ENCODE measurements at regions not wholly inside any gene's neighbourhood (a gene's known extent, or its start where the extent isn't known, plus 50 kb on each side); places are given as distances from the start of the nearest gene placed in this dataset.

DNA sequence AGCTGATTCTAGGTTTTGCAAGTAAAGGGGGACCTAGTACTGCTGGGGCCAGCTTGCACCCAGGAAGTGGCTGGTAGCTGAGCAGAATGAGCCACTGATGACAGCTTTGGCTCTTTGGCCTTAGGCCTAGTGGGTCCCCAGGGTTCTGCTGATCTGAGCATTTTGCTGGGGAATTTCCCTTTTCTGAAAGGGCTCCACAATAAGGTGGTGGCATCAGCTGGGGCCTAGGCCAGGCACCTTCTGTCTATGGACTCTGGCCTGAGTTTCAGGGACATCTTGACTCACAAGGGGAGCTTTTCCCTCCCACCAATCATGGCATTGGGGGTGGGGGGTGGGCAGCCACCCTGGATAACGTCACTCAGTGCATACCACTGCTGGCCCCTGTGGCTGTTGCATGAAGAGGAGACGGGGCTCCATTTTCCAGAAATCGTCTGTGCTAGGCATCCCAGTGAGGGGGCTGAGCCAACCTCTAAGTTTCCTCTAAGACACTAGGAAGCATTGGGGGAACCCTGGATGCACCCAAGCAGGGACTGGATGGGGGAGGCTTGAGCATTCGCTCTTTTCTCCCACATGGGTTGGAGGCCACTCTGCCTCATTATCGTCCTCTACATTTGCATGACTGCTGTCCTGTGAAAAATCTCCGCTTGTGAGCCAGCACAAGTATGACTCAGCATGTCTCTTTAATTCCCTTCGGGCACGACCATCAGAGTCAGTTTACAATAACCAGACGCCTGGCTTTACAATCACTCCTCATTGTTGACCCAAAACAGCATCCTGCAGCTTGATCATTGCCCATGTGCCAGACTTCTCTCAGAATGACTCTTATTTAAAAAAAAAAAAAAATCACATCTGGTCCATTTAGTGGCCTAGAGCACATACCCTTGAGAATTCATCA, 145.0 kb upstream of the THY1 start:
- TF ChIP-seq, protein P1, sequence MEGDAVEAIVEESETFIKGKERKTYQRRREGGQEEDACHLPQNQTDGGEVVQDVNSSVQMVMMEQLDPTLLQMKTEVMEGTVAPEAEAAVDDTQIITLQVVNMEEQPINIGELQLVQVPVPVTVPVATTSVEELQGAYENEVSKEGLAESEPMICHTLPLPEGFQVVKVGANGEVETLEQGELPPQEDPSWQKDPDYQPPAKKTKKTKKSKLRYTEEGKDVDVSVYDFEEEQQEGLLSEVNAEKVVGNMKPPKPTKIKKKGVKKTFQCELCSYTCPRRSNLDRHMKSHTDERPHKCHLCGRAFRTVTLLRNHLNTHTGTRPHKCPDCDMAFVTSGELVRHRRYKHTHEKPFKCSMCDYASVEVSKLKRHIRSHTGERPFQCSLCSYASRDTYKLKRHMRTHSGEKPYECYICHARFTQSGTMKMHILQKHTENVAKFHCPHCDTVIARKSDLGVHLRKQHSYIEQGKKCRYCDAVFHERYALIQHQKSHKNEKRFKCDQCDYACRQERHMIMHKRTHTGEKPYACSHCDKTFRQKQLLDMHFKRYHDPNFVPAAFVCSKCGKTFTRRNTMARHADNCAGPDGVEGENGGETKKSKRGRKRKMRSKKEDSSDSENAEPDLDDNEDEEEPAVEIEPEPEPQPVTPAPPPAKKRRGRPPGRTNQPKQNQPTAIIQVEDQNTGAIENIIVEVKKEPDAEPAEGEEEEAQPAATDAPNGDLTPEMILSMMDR (conservative IDR thresholded peaks at IDR 0.05; ENCODE audit: low read length): no peak
- no peak for TF ChIP-seq EZH2phosphoT487 (IDR thresholded peaks at IDR 0.05; ENCODE audit: borderline replicate concordance, low read depth, low read length)

Measured in OCI-LY7 (cell line).